HG03045 (cell line): ENCODE measurements at regions not wholly inside any gene's neighbourhood (a gene's known extent, or its start where the extent isn't known, plus 50 kb on each side); places are given as distances from the start of the nearest gene placed in this dataset.

Experiments used
- ATAC-seq: cut with Tn5 transposase; IDR thresholded peaks from one replicate; pipeline ENCODE4 v1.9.1; 2021; ENCODE audit warnings: mild to moderate bottlenecking, moderate library complexity; ENCODE audit not compliant: unreplicated experiment

- ATAC-seq, result no peak
These were observed 589.2 kb upstream of the SALL3 start for GRCh38 chr18:78390348-78390951.

- no peak for ATAC-seq
These were observed 588.7 kb upstream of the SALL3 start for GRCh38 chr18:78390952-78391348.

GRCh38 chr18:78393086-78393862 lies 586.3 kb upstream of the SALL3 start:
- ATAC-seq, result no peak

- no peak for ATAC-seq
These were observed 583.5 kb upstream of the SALL3 start for GRCh38 chr18:78396077-78396476.

GRCh38 chr18:78396756-78397155 lies 582.9 kb upstream of the SALL3 start:
- ATAC-seq, result no peak

- ATAC-seq, result no peak
These were observed 579.6 kb upstream of the SALL3 start for GRCh38 chr18:78399992-78400503.

GRCh38 chr18:78402440-78402839 lies 577.2 kb upstream of the SALL3 start:
- no peak for ATAC-seq

GRCh38 chr18:78402966-78403365 lies 576.7 kb upstream of the SALL3 start:
- no peak for ATAC-seq

- no peak for ATAC-seq
These were observed 576.2 kb upstream of the SALL3 start for GRCh38 chr18:78403371-78403770.

- no peak for ATAC-seq
These were observed 573.9 kb upstream of the SALL3 start for GRCh38 chr18:78405763-78406162.

GRCh38 chr18:78406743-78407465 lies 572.7 kb upstream of the SALL3 start:
- no peak for ATAC-seq

GRCh38 chr18:78407466-78407844 lies 572.2 kb upstream of the SALL3 start:
- ATAC-seq, result no peak

- no peak for ATAC-seq
These were observed 571.0 kb upstream of the SALL3 start for GRCh38 chr18:78408623-78409022.

- no peak for ATAC-seq
These were observed 569.4 kb upstream of the SALL3 start for GRCh38 chr18:78410094-78410786.

GRCh38 chr18:78411539-78411938 lies 568.1 kb upstream of the SALL3 start:
- ATAC-seq, result no peak

GRCh38 chr18:78414302-78414701 lies 565.3 kb upstream of the SALL3 start:
- no peak for ATAC-seq

GRCh38 chr18:78416853-78417252 lies 562.8 kb upstream of the SALL3 start:
- ATAC-seq, result no peak

GRCh38 chr18:78418379-78418778 lies 561.2 kb upstream of the SALL3 start:
- no peak for ATAC-seq

GRCh38 chr18:78419171-78419570 lies 560.4 kb upstream of the SALL3 start:
- ATAC-seq, result no peak

- no peak for ATAC-seq
These were observed 559.5 kb upstream of the SALL3 start for GRCh38 chr18:78420116-78420515.

GRCh38 chr18:78421392-78421791 lies 558.2 kb upstream of the SALL3 start:
- ATAC-seq, result no peak
